Suppressor macrophage treated with lipopolysaccharide for 1 hour (primary cell): ENCODE measurements at regions not wholly inside any gene's neighbourhood (a gene's known extent, or its start where the extent isn't known, plus 50 kb on each side); places are given as distances from the start of the nearest gene placed in this dataset.

ENCODE experiments used
- DNase-seq, 3 donors: peaks; one replicate each; pipeline ENCODE4 v3.0.0-alpha.2; 2020 to 2022

DNA sequence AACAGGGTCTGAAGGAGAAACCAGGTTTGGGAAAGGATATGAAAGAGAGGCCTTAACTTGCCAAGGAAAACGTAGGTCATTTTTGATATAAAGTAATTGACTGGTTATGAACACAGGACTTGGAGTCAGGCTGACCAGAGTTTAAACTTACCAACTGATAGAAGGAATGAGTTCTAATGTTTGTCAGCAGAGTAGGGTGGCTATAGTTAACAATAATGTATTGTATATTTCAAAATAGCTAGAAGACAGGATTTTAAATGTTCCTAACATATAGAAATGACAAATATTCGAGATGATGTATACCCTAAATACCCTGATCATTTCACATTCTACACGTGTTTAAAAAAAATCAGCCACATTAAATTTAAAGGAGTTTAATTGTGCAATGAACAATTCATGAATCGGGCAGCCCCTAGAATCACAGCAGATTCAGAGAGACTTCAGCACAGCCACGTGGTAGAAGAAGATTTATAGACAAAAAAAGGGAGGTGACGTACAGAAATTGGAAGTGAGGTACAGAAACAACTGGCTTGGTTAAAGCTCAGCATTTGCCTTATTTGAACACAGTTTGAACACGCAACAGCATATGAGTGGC is 52.5 kb upstream of the PLEKHG7 start:
- no peak for DNase-seq

DNA sequence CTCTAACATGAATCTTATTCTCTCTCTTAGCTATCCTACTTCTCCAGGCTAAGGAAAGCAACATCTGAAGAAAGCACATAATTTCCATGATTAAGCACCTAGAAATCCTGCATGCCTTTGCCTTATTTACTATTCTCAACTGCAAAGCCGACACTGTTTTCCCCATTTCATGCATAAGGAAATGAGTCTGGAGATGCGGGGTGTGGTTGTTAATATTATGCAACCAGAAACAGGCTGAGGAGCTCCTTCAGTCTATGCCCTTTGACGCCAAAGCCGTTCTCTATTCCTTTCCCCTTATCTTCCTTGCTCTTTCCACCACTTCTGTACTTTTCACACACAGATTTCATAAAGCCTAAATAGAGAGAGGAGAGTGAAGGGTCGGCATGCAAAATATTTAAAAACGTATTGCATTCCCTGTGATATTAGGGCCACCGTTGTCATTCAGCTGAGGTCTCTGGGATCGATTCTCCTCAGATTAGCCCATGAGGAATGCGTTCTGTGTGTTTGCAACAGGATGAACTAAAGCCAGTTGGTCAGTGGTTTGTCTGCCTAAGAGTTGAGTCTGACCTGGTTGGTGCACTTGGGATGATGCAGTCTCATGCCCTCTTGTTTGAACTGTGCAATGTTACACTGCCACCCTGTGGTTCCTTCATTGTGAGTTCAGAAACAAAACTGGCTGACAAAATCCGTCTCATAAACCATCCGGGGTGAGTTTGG is 53.1 kb upstream of the PLEKHG7 start:
- DNase-seq = peak; percentile 77 to 84 (median 78)

GRCh38 chr12:92648242-92649031 is 54.4 kb upstream of the PLEKHG7 start:
- no peak for DNase-seq

GRCh38 chr12:92641291-92641690 is 61.5 kb upstream of the PLEKHG7 start:
- DNase-seq = no peak

- no peak for DNase-seq
These were observed 62.1 kb upstream of the PLEKHG7 start for GRCh38 chr12:92640691-92641090.

DNA sequence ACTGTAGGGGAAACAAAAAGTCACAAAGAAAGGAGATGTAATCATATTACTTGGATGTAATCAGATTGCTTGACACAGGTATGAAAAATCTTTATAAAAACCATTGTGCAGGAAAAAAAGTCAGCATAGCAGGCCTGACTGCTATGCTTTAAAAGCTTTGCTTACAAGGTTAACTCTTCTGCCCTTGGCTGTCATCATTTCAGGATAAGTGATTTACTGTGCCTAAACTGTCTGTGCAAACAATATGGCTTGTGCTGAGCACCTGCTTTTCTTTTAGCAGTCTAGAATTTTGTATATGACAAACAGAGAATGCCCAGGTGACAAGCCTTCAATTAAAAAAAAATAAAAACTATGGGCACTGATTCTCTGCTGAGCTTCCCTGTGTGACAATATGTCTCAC is 63.8 kb upstream of the PLEKHG7 start:
- DNase-seq = no peak

- no peak for DNase-seq
These were observed 68.1 kb upstream of the PLEKHG7 start for GRCh38 chr12:92634730-92635129.

DNA sequence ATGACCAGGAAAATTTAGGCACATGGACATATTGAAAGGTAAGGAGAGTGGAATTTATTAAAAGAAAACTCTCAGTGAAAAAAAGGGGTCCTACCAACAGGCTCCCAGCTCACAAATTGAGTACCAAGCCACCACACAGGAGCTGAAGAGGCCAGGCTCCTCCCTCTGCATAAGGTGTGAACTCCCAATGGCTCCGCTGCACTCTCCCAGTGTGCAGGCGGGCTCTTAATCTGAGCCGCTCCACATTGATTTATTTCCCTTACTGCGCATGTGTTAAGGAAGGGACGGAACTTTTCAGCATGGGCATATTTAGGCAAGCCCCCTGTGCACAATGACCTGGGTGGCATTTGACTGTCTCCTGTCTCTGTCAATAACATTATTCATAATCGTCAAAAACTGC is 68.6 kb upstream of the PLEKHG7 start:
- no peak for DNase-seq

DNA sequence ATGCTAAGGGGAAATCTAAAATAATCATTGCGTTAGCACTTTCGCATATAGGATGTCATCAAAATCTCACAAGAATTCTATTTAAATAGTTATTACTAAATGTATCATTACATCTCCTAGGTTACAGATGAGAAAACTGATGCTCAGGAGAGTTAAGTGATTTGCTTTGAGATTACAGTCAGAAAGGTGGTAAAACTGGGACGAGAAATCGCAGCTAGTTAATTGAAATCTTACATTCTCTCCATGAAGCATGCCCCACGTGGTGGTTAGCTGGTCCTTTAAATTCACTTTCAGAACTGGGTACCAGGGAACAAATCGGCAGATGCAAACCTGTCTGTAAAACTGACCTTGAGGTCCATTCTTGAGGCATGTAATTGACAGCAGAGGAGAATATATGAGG is 71.8 kb upstream of the PLEKHG7 start:
- DNase-seq = no peak

DNA sequence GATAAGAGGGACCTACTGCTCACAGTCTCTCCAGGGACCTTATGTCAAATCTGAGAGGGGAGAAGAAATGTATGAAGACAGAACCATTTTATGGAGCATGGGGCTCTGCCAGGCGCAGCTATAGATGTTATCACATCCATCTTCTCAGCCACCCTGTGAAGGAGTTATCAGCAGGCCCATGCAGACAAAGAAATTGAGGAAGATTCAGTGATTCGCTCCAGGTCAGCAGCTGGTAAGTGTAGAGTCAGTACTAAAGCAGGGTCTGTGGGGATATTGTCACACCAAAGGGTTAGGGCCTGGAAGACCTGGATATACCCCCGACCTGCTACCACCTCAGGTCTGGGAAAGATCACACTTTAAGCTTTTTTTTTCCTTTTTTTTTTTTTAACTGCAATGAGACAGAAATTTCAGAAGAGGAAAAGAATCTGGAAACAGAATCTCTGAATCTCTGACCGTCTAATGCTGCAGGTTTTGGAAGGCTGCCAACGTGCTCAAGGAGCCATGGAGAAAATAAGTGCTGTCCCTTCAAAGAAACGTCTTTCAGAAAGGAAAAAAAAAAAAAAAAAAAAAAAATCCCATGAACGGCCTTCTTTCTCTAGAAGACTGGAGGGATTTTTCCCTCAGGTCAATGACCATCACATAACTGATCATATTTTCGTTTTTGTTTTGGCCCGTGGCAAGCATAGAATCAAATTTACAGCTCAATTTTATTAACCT is 73.3 kb upstream of the PLEKHG7 start:
- DNase-seq = no peak

- DNase-seq = no peak
These were observed 74.3 kb upstream of the PLEKHG7 start for GRCh38 chr12:92628476-92628875.

DNA sequence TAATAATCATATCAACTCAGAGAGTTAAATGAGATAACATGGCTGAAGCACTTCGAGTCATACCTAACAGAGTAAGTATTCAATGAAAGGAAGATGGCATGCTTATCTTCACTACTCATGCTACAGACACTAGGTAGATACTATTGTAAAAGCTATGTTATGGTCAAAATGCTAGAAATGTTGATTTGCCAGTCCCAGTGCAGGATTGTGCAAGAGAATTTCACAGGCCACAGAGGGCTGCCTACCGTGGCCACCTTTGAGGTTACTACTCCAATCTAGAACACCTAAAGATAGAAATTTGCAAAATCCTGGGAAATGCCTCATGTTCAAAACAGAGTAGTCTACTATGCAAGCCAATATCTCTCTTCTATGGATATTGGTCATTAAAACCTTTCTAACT is 75.3 kb upstream of the PLEKHG7 start:
- DNase-seq = no peak

- no peak for DNase-seq
These were observed 77.0 kb upstream of the PLEKHG7 start for GRCh38 chr12:92625639-92626310.

DNA sequence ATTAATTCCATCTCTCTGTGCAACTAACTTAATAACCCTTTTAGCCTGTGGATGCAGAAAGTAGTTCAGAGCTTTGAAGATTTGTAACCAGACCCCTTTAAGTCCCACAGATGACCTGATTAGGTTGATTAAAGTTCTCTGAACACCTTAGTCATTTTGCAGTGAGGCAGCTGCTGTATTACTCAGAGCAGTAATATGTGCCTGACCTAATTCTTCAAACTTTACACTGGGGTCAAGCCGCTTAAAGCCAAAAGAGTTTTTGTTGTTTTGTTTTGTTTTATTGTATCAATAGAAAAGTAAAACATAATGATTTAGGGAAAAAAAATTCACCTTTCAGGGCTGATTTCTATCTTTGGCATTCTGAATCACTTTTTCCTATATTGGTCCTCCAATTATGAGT is 78.6 kb upstream of the PLEKHG7 start:
- DNase-seq = no peak

DNA sequence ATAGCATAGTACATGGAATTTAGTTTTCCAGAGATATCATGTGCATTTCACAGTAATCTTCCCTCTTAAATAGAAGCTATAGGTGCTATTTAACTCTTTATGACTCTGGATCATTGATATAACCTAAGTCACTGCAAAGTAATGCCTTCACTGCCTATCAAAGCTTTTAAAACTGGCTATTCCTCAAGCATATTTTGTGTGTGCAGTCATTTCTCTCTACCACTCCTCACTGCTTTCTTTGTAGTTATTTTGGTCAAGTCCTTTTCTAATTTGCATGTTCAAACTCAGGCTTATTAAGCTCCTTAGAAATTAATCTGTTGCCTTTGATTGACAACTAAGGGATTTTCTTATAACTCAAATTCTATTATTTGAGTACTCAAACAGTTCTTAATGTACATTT is 79.4 kb upstream of the PLEKHG7 start:
- DNase-seq = no peak

DNA sequence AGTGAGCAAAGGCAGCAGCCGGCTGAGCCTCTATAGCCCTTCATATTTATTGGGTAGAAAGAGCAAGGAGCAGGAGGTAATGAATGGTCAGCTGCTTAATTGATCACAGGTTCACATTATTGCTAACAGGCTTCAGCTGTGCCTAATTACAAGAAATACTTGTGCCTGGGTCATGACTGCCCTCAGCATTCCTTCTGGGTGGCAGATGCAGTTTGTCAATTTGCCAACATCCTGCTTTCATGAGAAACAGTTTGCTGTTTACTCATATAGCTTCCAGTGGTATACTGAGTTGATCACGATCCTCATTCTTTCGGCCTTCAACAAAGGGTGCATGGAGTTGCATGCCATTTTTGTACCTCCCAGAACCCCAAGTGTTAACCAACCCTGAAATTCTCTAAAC is 81.0 kb upstream of the PLEKHG7 start:
- no peak for DNase-seq

DNA sequence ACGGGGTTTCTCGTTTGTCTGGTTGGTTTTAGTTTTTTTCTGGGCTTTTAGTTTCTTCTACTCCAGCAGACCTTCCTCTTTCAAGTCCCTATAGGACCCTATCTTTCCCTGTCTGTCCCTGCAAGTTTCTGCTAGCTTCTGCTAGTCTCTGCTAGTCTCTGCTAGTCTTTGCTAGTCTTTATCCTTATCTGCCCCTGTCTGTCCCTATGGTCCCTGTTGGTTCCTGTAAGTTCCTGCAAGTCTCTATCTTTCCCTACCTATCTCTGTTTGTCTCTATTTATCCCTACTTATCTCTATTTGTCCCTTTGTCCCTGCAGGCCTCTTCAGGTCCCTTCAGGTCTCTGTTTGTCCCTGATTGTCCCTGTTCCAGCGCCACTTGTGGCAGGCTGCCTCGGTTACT is 81.5 kb upstream of the PLEKHG7 start:
- no peak for DNase-seq

GRCh38 chr12:92619730-92620684 is 82.8 kb upstream of the PLEKHG7 start:
- no peak for DNase-seq

GRCh38 chr12:92619026-92619425 is 83.8 kb upstream of the PLEKHG7 start:
- no peak for DNase-seq

- no peak for DNase-seq
These were observed 87.1 kb upstream of the PLEKHG7 start for GRCh38 chr12:92615703-92616102.

DNA sequence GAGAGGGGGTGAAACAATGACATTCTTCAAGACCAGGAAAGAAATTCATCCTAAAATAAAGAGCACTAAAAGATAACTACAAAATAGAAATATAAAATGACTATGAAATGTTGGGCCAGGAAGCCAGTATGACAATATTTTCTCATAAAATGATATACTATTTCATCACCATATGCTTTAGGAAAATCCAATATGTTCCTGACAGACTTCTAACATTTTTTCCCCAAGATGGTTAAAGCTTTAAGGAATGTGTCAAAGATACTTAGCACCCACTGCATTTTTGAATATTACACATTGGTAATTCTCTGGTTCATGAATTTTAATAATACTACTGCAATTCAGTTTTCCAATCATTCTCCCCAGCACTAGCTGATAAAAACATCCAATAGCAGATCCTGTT is 87.7 kb upstream of the PLEKHG7 start:
- DNase-seq = no peak

DNA sequence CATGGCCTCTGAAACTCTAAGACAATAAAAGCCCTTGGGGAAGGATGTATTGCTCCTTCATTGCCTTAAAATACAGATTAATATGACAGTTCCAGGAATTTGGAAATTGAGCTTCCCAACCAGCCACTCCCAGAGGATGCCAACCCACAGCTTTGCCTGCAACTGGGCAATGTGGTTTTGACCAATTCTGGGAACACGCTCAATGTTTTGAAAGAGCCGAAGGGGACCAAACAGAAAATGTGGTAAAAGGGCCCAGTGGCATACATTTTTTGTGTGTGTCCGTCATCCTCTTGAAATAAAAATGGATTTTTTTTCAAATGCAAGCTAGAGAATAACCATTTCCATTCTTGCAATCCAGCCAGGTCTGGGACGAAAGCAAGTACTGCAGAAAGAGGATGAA is 88.3 kb upstream of the PLEKHG7 start:
- no peak for DNase-seq
